ENCODE measurements at regions not wholly inside any gene's neighbourhood (a gene's known extent, or its start where the extent isn't known, plus 50 kb on each side); places are given as distances from the start of the nearest gene placed in this dataset.

- no peak overlapping the region for H3K4me3 ChIP-seq
- intact Hi-C loops (cut with DNase I; ENCODE audit: low total_unique reads): no loop called here
- no peak for TF ChIP-seq POLR2A (IDR thresholded peaks at IDR 0.05)
- TF ChIP-seq, protein P1, sequence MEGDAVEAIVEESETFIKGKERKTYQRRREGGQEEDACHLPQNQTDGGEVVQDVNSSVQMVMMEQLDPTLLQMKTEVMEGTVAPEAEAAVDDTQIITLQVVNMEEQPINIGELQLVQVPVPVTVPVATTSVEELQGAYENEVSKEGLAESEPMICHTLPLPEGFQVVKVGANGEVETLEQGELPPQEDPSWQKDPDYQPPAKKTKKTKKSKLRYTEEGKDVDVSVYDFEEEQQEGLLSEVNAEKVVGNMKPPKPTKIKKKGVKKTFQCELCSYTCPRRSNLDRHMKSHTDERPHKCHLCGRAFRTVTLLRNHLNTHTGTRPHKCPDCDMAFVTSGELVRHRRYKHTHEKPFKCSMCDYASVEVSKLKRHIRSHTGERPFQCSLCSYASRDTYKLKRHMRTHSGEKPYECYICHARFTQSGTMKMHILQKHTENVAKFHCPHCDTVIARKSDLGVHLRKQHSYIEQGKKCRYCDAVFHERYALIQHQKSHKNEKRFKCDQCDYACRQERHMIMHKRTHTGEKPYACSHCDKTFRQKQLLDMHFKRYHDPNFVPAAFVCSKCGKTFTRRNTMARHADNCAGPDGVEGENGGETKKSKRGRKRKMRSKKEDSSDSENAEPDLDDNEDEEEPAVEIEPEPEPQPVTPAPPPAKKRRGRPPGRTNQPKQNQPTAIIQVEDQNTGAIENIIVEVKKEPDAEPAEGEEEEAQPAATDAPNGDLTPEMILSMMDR (IDR thresholded peaks at IDR 0.05): no peak
- no peaks in the 10 kb centered on the region for H3K4me1 ChIP-seq
- no peaks in the 10 kb centered on the region for H3K27me3 ChIP-seq
- H3K9me3 ChIP-seq: no peaks in the 10 kb centered on the region
- H3K27ac ChIP-seq: no peak overlapping the region
- no peak for DNase-seq
- no peaks in the 10 kb centered on the region for H3K36me3 ChIP-seq
These were observed 1014.1 kb upstream of the SEMA6D start for GRCh38 chr15:46703020-46703861.

DNA sequence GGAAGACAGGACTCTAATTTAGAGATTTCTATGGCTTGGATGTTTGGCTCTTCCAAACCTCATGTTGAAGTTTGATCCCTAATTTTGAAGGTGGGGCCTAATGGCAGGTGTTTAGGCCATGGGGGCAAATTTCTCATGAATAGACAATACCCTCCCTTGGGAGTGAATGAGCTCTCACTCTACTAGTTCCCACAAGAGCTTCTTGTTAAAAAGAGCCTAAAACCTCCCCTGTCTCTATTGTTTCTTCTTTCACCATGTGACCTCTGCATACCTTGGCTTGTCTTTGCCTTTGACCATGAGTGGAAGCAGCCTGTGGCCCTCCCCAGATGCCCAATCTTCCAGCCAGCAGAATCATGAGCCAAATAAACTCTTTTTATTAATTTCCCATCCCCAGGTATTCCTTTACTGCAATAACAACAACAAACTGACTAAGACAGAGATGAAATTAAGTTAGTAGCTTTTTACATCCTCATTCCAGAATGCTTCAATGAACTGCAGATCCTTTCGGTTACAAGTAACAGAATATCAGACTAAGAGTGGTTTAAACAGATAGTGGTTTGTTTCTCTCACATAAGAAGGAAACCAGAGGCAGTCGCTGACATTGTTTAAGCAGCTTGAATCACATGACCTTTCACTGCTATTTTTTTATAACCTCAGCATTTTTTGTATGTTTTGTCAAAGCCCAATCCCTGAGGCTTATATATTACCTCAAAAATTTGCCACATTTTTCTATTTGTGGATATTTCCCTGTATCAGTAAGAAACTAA is 1013.3 kb upstream of the SEMA6D start:
- no peaks in the 10 kb centered on the region for H3K36me3 ChIP-seq
- TF ChIP-seq, protein P1 (IDR thresholded peaks at IDR 0.05): no peak
- no peak for TF ChIP-seq POLR2A (IDR thresholded peaks at IDR 0.05)
- H3K27ac ChIP-seq: no peak overlapping the region
- H3K27me3 ChIP-seq: no peaks in the 10 kb centered on the region
- intact Hi-C loops (cut with DNase I; ENCODE audit: low total_unique reads): no loop called here
- no peak overlapping the region for H3K4me3 ChIP-seq
- H3K4me1 ChIP-seq: no peaks in the 10 kb centered on the region
- no peak for DNase-seq
- no peaks in the 10 kb centered on the region for H3K9me3 ChIP-seq

- no peak overlapping the region for H3K4me3 ChIP-seq
- no peaks in the 10 kb centered on the region for H3K4me1 ChIP-seq
- H3K27me3 ChIP-seq: no peaks in the 10 kb centered on the region
- H3K9me3 ChIP-seq: no peaks in the 10 kb centered on the region
- H3K36me3 ChIP-seq: no peaks in the 10 kb centered on the region
- intact Hi-C loops (cut with DNase I; ENCODE audit: low total_unique reads): no loop called here
- H3K27ac ChIP-seq: no peak overlapping the region
- TF ChIP-seq, protein P1 (IDR thresholded peaks at IDR 0.05): no peak
- TF ChIP-seq POLR2A (IDR thresholded peaks at IDR 0.05): no peak
- no peak for DNase-seq
These were observed 1009.9 kb upstream of the SEMA6D start for GRCh38 chr15:46707452-46707851.

- H3K36me3 ChIP-seq: no peaks in the 10 kb centered on the region
- no peaks in the 10 kb centered on the region for H3K9me3 ChIP-seq
- no peak overlapping the region for H3K4me3 ChIP-seq
- intact Hi-C loops (cut with DNase I; ENCODE audit: low total_unique reads): no loop called here
- H3K27ac ChIP-seq: no peak overlapping the region
- no peaks in the 10 kb centered on the region for H3K4me1 ChIP-seq
- H3K27me3 ChIP-seq: no peaks in the 10 kb centered on the region
- no peak for DNase-seq
- TF ChIP-seq, protein P1 (IDR thresholded peaks at IDR 0.05): no peak
- TF ChIP-seq POLR2A (IDR thresholded peaks at IDR 0.05): no peak
These were observed 1009.1 kb upstream of the SEMA6D start for GRCh38 chr15:46708226-46708625.

DNA sequence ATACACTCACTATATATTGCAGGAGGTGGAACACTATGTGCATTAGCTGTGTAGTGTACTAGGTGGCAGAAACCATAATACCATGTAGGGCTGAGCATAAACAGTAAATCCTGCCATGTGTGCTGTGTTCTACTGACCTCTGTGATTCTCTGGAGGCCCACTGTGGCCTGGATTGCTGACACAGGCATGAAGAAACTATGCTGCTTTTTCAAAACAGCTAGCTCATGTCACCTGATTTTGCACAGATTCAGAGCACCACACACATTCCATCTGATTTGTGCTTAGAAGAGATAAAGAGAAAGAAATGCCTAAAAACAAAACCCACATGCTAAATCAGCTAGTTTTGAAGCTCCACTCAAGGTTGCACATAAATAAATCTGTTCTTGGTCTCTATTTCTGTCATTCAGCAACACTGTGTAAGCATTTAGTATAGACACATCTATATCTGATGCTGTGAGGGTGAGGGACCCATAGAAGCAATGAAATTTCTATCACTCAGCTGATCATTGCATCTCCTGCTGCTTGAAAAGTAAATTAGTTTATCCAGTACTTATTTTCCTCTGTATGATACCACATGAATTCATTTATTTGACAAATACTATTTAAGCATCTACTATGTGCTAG is 1007.7 kb upstream of the SEMA6D start:
- no peak overlapping the region for H3K4me3 ChIP-seq
- no peak for TF ChIP-seq POLR2A (IDR thresholded peaks at IDR 0.05)
- TF ChIP-seq, protein P1 (IDR thresholded peaks at IDR 0.05): no peak
- no peak for DNase-seq

More for the DNA sequence above, 1007.7 kb upstream of the SEMA6D start:
- no peaks in the 10 kb centered on the region for H3K27me3 ChIP-seq
- H3K36me3 ChIP-seq: no peaks in the 10 kb centered on the region
- no peaks in the 10 kb centered on the region for H3K9me3 ChIP-seq
- no peaks in the 10 kb centered on the region for H3K4me1 ChIP-seq
- no peak overlapping the region for H3K27ac ChIP-seq
- intact Hi-C loops (cut with DNase I; ENCODE audit: low total_unique reads): no loop called here

All from uterus (tissue), 3 donors.